GM04504 (cell line): ENCODE measurements at regions not wholly inside any gene's neighbourhood (a gene's known extent, or its start where the extent isn't known, plus 50 kb on each side); places are given as distances from the start of the nearest gene placed in this dataset.
"Not testable (repeated sequence)": the region's sequence is repeated elsewhere in the genome, so short reads cannot be mapped to it uniquely, and the experiment has no call there.

ENCODE experiments used
- DNase-seq: peaks from one replicate; pipeline ENCODE4 v3.0.0-alpha.2; 2012; ENCODE audit warnings: low read depth

GRCh38 chr1:233477359-233477758 is 136.5 kb upstream of the KCNK1 start:
- DNase-seq: no peak

DNA sequence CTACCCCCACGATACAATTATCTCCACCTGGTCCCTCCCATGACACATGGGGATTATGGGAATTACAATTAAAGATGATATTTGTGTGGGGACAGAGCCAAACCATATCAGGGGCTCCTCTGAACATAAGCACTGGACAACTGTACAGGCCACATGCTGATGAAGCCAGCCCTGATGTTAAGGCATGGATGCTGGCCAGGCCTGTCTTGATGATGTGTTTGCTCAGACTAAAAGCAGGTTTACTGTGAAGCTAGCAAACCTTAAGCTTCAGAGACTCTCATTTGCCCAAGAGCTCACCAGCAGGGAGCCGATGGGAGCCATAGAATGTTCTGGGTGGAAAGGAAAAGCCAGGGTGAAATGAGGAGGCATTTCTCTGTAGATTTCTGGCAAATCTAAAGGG is 135.3 kb upstream of the KCNK1 start:
- DNase-seq: no peak

GRCh38 chr1:233479110-233479890 is 134.6 kb upstream of the KCNK1 start:
- no peak for DNase-seq

DNA sequence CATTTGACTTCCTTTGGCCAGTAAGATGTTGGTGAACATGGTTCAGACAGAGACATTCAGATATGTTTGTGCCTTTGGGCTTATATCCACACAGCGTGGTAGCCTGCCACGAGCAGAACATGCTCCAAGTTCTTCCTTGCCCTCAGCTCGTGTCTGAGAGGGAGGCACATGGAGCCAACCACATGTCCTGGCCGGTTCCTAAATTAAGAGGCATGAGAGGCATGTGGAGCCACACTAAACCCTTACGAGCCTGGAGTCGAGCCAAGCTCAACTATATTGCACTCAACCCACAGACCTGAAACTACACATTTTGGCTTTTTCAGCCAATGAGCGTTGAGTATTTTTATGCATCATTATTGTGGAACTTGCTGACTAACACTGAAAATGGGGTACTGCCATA is 133.7 kb upstream of the KCNK1 start:
- DNase-seq: no peak

DNA sequence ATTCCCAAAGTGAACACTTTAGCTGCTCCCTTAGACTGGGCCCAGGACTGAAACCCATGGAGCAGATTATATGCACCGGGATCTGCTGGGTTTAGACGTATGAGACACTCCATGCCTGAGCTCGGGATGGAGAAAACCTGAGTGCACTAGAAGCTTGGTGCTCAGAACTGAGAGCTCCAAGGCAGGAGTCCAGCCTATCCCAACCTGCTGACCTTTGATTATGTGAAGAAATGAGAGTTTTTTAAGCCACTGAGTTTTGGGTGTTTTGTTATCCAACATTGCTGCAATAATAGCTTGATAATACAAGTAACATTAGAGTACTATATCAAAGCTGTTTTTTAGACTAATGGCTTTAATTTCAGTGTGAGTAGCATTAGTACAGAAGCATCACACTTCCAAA is 131.5 kb upstream of the KCNK1 start:
- DNase-seq: no peak

DNA sequence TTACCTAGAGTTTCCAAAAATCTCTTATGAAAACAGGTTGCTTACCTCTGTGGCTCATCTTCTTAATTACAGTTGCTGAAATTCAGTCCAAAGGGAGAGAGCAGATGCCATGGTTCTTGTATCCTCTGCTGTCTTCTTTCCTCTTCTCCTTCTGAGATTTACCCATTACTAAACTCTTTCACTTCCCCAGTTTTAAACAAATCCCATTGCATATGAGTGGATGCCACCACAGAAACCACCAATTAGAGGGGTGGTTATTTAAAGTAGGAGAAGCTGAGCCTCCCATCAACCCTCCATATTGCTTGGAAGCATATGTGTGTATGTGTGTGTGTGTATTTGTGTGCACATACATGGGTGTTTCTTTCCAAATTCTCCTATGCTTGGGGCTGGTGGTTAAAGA is 128.5 kb upstream of the KCNK1 start:
- no peak for DNase-seq

DNA sequence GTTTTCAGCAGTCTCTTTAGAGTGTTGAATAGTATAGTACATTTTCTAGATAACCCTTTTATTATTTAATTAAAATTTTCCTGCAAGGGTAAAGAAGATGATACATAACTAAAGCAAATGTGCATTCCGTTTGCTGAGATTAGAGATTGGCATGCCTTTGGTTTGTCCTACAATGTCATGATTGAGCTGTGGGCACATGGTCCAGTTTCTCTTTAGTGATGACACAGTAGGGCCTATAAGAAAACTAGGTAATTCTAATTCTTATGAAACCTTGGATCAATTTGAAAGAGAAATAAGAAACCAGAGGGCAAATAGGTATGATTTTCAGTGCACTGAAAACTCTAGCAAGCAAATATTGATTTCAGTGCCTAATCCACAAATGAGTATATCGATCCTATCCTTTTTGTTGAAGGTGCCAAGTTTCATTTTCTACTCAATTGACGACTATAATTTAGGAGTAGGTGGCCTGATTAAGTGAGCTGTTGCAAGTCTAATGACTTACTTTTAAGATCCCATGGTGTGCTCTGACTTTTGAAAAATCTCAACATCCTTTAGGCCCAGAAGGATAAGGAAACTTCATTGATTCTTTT is 128.0 kb upstream of the KCNK1 start:
- DNase-seq: no peak

DNA sequence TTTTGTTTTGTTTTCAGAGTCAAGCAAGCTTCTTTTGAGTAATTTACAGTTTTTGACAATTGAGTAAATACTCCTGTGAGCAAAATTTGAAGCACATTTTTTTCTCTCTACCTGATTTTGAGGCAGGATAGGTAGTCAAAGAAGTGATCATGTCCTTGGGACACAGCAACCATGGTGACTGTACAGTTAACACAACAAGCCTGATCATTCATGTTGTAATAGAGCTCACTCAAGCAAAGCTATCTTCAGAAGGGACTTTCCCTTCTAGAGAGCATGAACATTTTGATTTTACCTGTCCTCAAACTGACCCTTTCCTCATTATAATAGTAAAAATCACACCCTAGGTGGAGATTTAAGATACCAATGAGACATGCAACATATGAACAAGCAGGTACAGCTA is 126.5 kb upstream of the KCNK1 start:
- DNase-seq: no peak

DNA sequence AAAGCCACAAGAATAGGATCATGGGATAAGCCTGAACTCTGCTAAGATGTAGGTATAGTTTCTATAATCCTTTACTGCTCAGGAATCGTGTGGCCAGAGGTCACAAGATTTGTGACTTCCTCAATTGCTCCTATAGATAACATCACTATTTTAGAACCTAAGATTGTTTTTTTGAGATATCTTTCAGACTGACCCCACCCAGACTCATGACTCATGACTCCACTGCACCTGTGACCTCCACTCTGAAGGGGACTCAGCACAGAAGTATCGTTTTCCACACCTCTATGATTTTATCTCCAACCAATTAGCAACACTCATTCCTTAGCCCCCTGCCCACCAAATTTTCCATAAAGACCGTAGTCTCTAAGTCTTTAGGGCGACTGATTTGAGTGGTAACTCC is 124.5 kb upstream of the KCNK1 start:
- no peak for DNase-seq

GRCh38 chr1:233490488-233490887 is 123.4 kb upstream of the KCNK1 start:
- DNase-seq: no peak

DNA sequence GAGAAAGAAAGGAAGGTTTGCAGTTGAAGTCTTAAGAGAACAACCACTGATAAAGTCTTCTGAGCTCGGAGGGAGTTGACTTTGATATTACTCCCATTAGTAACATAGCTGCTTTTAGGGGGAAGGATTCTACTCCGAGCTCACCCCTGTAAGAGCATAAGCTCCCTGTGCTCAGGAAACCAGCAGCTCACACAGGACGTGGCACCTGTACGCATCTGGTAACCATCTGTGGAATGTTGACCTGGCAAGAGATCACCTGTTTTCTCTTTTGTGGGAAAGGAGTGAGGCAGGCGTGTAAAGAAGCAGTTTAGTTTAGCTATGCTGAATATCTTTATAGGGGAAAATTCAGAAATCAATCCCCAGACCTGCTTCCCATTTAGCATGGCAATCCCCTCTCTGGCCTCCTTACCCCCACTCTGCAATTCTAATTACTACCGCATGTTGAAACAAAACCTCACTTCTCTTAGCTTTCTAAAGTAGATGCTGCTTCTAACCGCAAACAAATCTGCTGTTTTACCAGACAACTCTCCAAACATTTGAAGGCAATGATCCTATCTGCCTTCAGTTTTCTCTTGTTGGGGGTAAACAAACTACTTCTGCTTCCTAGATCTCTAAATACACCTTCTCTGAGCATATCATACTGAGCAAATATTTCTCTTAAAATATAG is 121.8 kb upstream of the KCNK1 start:
- DNase-seq: no peak

GRCh38 chr1:233496993-233497392 is 116.9 kb upstream of the KCNK1 start:
- no peak for DNase-seq

GRCh38 chr1:233497679-233498078 is 116.2 kb upstream of the KCNK1 start:
- DNase-seq: no peak

- no peak for DNase-seq
Measured at GRCh38 chr1:233500106-233500505, 113.8 kb upstream of the KCNK1 start.

DNA sequence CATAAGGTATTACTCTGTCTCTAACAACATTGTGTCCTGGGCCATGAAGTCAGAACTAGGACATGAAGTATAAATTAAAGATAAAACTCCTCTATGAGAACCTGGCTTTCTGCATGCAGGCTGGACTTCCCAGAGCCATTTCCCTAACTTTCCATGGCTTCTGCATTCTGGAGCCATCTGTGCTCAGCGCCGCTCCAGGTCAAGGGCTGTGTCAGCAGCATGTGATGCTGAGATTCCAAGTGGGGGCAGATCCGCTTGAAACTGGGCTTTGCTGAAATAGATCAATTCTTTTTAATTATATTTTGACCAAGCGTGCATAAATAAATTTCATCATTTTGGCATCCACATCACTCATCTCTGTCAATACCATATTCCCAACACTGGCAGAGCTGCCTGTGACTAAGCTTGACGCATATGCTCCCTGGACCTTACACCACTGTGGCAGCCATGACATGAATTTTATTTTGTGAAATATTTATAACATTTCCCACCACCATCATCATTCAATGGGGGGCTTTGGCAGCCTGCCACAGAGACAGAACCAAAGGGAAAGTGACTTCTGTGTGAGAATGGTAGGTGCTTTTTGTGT is 110.4 kb upstream of the KCNK1 start:
- no peak for DNase-seq

DNA sequence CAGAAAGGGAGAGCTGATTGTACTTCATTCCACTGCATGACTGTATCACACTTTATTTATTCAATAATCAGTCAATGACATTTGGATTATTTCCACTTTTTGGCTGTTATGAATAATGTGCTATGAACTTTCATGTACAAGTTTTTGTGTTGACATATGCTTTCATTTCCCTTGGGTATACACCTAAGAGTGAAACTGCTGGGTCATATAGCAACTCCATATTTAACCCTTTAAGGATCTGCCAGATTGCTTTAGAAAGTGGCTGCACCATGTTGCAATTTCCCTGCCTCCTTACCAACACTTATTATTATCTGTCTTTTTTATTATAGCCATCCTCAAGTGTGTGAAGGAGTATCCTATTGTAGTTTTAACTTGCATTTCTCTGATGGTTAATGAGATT is 108.8 kb upstream of the KCNK1 start:
- DNase-seq: no peak

DNA sequence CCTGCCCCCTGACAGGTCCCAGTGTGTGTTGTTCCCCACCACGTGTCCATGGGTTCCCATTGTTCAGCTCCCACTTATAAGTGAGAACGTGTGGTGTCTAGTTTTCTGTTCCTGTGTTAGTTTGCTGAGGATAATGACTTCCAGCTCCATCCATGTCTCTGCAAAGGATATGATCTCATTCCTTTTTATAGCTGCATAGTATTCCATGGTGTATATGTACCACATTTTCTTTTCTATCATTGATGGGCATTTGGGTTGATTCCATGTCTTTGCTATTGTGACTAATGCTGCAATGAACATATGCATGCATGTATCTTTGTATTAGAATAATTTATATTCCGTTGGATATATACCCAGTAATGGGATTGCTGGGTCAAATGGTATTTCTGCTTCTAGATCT is 108.0 kb upstream of the KCNK1 start:
- DNase-seq: not testable (repeated sequence)

DNA sequence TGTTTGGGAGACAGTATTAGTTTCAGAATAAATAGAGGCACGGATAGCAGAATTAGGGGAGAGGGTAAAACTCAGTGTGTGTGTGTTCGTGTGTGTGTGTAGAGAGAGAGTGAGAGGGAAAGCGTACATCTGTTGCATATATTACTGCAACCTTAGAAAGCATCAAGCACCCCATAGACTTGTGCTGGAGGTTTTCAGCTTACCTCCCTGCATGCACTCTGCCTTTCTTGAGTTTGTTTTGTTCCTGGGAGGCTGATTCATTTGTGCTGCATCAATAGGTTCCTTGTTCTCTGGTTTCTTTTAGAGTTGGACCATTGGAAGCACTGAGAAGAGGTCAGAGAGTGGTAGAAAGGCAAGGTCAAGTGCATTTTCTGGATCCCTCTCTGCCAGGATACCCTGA is 104.4 kb upstream of the KCNK1 start:
- no peak for DNase-seq

- DNase-seq: no peak
Measured at GRCh38 chr1:233512538-233512937, 101.4 kb upstream of the KCNK1 start.

- DNase-seq: no peak
Measured at GRCh38 chr1:233513431-233513830, 100.5 kb upstream of the KCNK1 start.

DNA sequence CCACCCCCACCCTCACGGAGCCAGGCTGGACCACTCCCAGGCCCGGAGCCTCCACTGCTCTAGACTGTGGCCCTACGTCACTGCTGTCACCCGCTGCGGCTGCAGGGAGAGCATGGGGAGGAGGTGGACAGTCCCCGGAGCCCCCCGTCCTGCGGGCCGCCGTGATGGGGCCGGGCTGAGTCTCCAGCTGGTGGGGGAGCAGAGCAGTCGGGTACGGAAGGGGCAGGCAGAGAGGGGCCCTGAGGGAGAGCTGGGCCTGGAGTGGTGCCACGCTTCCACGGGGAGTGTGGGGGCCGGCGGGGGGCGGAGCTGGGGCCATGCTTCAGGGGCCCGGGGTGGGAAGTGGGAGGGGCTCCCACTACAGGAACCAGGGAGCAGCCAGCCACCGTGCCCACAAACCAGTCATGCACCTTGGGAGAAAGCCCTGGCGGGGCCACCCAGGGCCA is 98.9 kb upstream of the KCNK1 start:
- no peak for DNase-seq

DNA sequence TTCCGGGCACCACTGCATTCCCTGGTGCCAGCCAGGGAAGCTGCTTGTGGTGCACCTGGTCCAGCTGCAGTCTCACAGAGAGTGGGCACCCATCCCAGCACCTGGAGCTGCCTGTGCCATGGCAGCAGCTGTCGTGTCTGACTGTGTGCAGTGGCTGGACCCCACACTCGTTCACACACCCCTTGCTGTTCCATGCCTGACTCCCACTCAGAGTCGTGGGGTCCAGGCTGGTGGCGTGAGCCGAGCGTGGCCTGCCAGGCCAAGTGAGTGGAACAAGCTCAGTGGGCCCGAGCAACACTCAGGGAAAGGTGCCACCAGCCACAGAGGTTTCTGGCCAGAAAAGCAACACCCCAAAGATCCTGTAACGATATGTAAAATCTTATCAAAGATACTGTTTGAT is 97.2 kb upstream of the KCNK1 start:
- no peak for DNase-seq

- no peak for DNase-seq
Measured at GRCh38 chr1:233518344-233518743, 95.6 kb upstream of the KCNK1 start.
